Vagina (tissue), 2 donors: ENCODE measurements at regions not wholly inside any gene's neighbourhood (a gene's known extent, or its start where the extent isn't known, plus 50 kb on each side); places are given as distances from the start of the nearest gene placed in this dataset.

Source experiments
- DNase-seq, 2 donors: peaks; one replicate each; pipeline ENCODE4 v3.0.0-alpha.2; 2017; ENCODE audit errors: extremely low spot score in 2 of 2
- H3K27ac ChIP-seq: fragments of 200-600 bp; sonication (generic); one replicate; pipeline ENCODE4 v1.5.1; 2019
- H3K27me3 ChIP-seq: fragments of 200-600 bp; sonication (generic); one replicate; pipeline ENCODE4 v1.5.1; 2019
- H3K36me3 ChIP-seq, 2 donors: fragments of 200-600 bp; sonication (generic); one replicate each; pipeline ENCODE4 v1.5.1; 2017 to 2019
- H3K4me1 ChIP-seq: fragments of 200-600 bp; sonication (generic); one replicate; pipeline ENCODE4 v1.5.1; 2019
- H3K4me3 ChIP-seq, 2 donors: fragments of 200-600 bp; sonication (generic); 1 replicate in 1 of 2; 2 replicates in 1 of 2; pipeline ENCODE4 v1.5.1; 2016 to 2019
- H3K9me3 ChIP-seq: fragments of 200-600 bp; sonication (generic); one replicate; pipeline ENCODE4 v1.5.1; 2019
- POLR2A ChIP-seq, 2 donors: fragments of 450-650 bp; IDR thresholded peaks; one replicate each; pipeline ENCODE4 v1.6.1; 2017; ENCODE audit warnings: antibody characterized with exemption in 2 of 2, mild to moderate bottlenecking in 2 of 2, moderate library complexity in 2 of 2
- POLR2AphosphoS5 ChIP-seq, 2 donors: sonication (generic); formaldehyde crosslinking; IDR thresholded peaks; one replicate each; pipeline ENCODE4 v1.9.0; 2017; ENCODE audit warnings: antibody characterized with exemption in 2 of 2, mild to moderate bottlenecking in 2 of 2, low read depth in 1 of 2; ENCODE audit not compliant: insufficient read depth in 1 of 2
- intact Hi-C: fragments of 100-400 bp; cut with DNase I; formaldehyde crosslinking; loops from one replicate; pipeline ENCODE4 v1.15.1; 2023
- TF ChIP-seq, protein P1 (sequence below), 3 experiments: fragments of 450-650 bp in 2 of 3; fragments of 200-600 bp in 1 of 3; sonication (generic) in 1 of 3; IDR thresholded peaks; one replicate each; pipeline ENCODE4 v1.5.1; 2017 to 2019; ENCODE audit warnings: antibody characterized with exemption in 3 of 3, mild to moderate bottlenecking in 2 of 3, moderate library complexity in 2 of 3

DNA sequence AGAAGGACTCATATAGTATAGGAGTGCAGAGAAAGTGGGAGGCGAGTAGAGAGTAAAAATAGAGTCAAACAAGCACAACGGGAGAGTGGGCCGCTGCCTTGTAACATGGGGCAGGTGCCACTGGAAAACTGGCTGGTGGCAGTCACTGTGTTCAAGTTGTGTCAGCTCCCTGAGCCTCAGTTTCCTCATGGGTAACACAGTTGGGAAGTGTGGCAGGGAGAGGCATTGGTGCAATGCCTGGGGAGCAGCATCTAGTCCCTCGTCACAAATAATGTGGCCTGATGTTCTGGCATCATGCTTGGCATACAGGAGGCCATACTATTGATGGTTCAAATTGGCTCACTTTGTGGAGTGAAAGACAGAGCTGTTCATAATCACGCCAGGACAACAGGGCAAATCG, 78.9 kb upstream of the SPON1 start:
- Histone ChIP-seq H3K4me3 (no peak overlapping the region), H3K9me3 (no peaks in the 10 kb centered on the region), H3K4me1 (no peaks in the 10 kb centered on the region), H3K27me3 (no peaks in the 10 kb centered on the region), H3K27ac (no peak overlapping the region), H3K36me3 (no peaks in the 10 kb centered on the region)
- intact Hi-C loops, result no loop called here
- DNase-seq, result peak in 1 of 2 donors; percentile 54
- TF ChIP-seq POLR2A (IDR thresholded peaks at IDR 0.05) (no peak), POLR2AphosphoS5 (IDR thresholded peaks at IDR 0.05; ENCODE audit: insufficient read depth in 1 of 2, low read depth in 1 of 2) (no peak)
- TF ChIP-seq, protein P1, sequence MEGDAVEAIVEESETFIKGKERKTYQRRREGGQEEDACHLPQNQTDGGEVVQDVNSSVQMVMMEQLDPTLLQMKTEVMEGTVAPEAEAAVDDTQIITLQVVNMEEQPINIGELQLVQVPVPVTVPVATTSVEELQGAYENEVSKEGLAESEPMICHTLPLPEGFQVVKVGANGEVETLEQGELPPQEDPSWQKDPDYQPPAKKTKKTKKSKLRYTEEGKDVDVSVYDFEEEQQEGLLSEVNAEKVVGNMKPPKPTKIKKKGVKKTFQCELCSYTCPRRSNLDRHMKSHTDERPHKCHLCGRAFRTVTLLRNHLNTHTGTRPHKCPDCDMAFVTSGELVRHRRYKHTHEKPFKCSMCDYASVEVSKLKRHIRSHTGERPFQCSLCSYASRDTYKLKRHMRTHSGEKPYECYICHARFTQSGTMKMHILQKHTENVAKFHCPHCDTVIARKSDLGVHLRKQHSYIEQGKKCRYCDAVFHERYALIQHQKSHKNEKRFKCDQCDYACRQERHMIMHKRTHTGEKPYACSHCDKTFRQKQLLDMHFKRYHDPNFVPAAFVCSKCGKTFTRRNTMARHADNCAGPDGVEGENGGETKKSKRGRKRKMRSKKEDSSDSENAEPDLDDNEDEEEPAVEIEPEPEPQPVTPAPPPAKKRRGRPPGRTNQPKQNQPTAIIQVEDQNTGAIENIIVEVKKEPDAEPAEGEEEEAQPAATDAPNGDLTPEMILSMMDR (IDR thresholded peaks at IDR 0.05), result no peak

DNA sequence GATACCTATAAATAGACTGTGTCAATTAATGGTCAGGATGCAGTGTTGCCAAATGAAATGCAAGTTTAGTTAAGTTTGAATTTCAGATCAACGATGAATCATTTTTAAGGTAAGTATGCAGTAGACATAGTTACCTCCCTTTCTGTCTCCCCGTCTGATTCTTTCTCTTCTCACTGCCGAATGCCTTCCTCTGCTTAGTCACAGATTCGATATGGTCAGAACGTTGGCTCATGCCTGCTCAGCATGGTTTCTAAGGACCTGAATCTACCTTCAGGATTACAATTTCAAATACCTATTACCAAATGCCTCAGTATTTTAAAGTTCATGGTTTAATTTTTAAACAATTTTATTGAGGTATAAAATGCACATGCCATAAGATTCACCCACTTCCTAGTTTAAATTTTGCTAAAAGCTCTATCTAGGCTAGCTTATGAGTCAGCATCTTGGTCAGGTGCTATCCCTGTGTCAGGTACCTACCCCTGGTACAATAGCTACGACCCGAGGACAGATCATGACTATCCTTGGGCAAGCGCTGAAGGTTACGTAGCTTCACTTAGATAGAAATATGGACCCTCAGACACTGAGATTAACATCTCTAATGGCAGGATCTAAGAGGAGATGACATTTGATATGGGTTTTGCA, 78.2 kb upstream of the SPON1 start:
- intact Hi-C loops, result no loop called here
- no peak for DNase-seq

DNA sequence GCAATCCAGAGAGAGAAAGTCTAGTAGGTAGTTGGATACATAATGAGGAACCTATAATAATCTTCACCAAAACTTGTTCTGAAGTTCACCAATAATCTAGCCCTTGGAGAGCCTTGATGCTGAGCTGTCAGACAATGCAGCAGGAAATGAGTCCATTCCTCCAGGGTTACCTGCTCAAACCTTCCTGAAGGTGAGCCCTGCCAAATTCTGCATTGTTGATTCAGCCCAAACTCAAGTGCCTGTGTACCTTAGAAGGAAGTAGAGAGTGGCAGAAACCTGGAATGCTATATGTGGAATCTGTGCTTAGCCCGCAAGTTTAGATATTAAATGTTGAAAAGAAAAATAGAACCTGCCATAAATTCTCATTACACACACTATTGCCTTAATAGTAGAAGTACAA, 77.4 kb upstream of the SPON1 start:
- Histone ChIP-seq H3K36me3 (no peaks in the 10 kb centered on the region), H3K4me1 (no peaks in the 10 kb centered on the region), H3K27ac (no peak overlapping the region), H3K9me3 (no peaks in the 10 kb centered on the region), H3K27me3 (no peaks in the 10 kb centered on the region), H3K4me3 (no peak overlapping the region)
- DNase-seq, result no peak
- intact Hi-C loops, result no loop called here
- TF ChIP-seq POLR2A (IDR thresholded peaks at IDR 0.05) (no peak), POLR2AphosphoS5 (IDR thresholded peaks at IDR 0.05; ENCODE audit: insufficient read depth in 1 of 2, low read depth in 1 of 2) (no peak)
- TF ChIP-seq, protein P1 (IDR thresholded peaks at IDR 0.05), result no peak

More for the DNA sequence above, 78.2 kb upstream of the SPON1 start:
- Histone ChIP-seq H3K4me3 (no peak overlapping the region), H3K27ac (no peak overlapping the region), H3K36me3 (no peaks in the 10 kb centered on the region), H3K27me3 (no peaks in the 10 kb centered on the region), H3K9me3 (no peaks in the 10 kb centered on the region), H3K4me1 (no peaks in the 10 kb centered on the region)
- TF ChIP-seq, protein P1 (IDR thresholded peaks at IDR 0.05), result no peak
- TF ChIP-seq POLR2A (IDR thresholded peaks at IDR 0.05), result no peak
- TF ChIP-seq POLR2AphosphoS5 (IDR thresholded peaks at IDR 0.05; ENCODE audit: insufficient read depth in 1 of 2, low read depth in 1 of 2), result no peak

DNA sequence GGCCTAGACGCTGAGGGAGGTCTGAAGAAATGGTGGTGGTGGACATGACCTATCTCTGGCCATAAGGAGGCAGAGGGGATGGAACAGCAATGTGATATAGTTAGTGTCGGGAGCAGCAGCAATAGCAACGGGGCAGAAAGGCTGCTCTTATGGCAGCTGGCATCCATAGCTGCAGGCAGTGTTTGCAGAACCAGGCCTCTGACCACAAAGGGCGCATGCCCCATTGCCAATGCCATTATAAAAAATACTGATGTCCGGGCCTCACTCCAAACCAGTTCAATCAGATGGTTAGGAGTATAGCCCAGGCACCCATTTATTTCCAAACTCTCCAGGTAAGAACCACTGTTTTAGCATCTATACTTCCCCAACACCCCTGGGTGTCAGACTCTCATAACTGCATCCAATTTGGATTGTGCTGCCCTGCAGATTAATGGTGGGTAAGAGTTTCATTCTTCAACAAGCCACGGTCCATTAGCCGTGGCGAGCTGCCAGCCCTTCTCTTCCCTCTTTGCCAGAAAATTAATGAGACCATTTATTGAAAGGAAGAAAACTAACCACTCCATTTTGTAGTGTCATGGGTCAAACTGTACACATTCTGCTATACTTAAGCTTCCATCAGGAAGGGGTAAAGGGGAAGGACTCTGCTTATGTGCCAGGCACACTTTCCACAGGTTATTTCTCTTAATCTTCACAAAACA, 72.8 kb upstream of the SPON1 start:
- intact Hi-C loops, result no loop called here
- no peak overlapping the region for H3K4me3 ChIP-seq
- H3K27me3 ChIP-seq, result no peaks in the 10 kb centered on the region
- DNase-seq, result peak in 1 of 2 donors; percentile 42
- no peaks in the 10 kb centered on the region for H3K4me1 ChIP-seq
- H3K27ac ChIP-seq, result no peak overlapping the region
- no peak for TF ChIP-seq POLR2A (IDR thresholded peaks at IDR 0.05)
- TF ChIP-seq, protein P1 (IDR thresholded peaks at IDR 0.05), result no peak
- no peaks in the 10 kb centered on the region for H3K9me3 ChIP-seq
- no peaks in the 10 kb centered on the region for H3K36me3 ChIP-seq

DNA sequence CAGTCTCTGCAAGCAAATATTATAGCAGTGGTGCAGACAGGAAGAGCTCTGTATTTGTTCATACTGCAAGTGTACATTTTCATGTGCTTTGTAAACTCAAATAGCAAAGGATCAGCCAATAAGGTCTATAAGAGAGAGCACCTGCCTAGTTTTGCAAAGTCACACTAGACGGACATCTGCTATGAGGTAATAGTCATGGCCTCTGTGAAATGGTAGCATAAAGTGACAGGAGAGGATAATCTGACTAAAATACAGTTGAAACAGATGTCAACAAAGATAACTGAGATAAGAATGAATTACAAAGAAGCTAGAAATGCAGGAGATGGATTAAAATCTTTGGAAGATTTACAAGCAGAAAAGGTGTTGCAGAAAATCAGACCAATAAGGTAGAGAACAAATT, 70.6 kb upstream of the SPON1 start:
- no peaks in the 10 kb centered on the region for H3K9me3 ChIP-seq
- DNase-seq, result no peak
- intact Hi-C loops, result no loop called here
- no peaks in the 10 kb centered on the region for H3K36me3 ChIP-seq
- H3K27me3 ChIP-seq, result no peaks in the 10 kb centered on the region
- no peak overlapping the region for H3K4me3 ChIP-seq
- no peaks in the 10 kb centered on the region for H3K4me1 ChIP-seq
- H3K27ac ChIP-seq, result no peak overlapping the region
- TF ChIP-seq, protein P1 (IDR thresholded peaks at IDR 0.05), result no peak
- TF ChIP-seq POLR2A (IDR thresholded peaks at IDR 0.05), result no peak
- TF ChIP-seq POLR2AphosphoS5 (IDR thresholded peaks at IDR 0.05; ENCODE audit: insufficient read depth in 1 of 2, low read depth in 1 of 2), result no peak
